ENCODE measurements at regions not wholly inside any gene's neighbourhood (a gene's known extent, or its start where the extent isn't known, plus 50 kb on each side); places are given as distances from the start of the nearest gene placed in this dataset.

GRCh38 chr17:33864758-33865229, 390.3 kb upstream of the CCL2 start:
- Histone ChIP-seq H4K20me1 (ENCODE audit: insufficient read depth, low read length) (no peaks in the 10 kb centered on the region), H3K4me1 (ENCODE audit: control insufficient read depth in 1 of 2, insufficient read depth in 2 of 2, low read length in 2 of 2) (no peaks in the 10 kb centered on the region), H3K36me3 (replicated peaks in 1 of 2; ENCODE audit: control insufficient read depth in 1 of 2, insufficient read depth in 2 of 2, low read length in 2 of 2) (no peaks in the 10 kb centered on the region), H3K9ac (ENCODE audit: insufficient read depth, low read length, poor library complexity, severe bottlenecking) (no peak overlapping the region), H3K79me2 (ENCODE audit: insufficient read depth, low read length) (no peaks in the 10 kb centered on the region), H2AFZ (ENCODE audit: insufficient read depth, low read depth, low read length, poor library complexity, severe bottlenecking) (no peak overlapping the region), H3K4me3 (replicated peaks in 1 of 3; ENCODE audit: low read depth in 2 of 3, low read length in 3 of 3) (no peak overlapping the region), H3K4me2 (replicated peaks; ENCODE audit: extremely low read depth, low read length, poor library complexity, severe bottlenecking) (no peak overlapping the region), H3K27ac (ENCODE audit: low read depth in 1 of 2, low read length in 2 of 2) (no peak overlapping the region), H3K27me3 (ENCODE audit: control insufficient read depth in 2 of 2, insufficient read depth in 2 of 2, low read length in 2 of 2) (peaks cover 0 to 2% of the 10 kb centered on the region in 2 donors), H3K9me3 (replicated peaks in 1 of 2; ENCODE audit: control insufficient read depth in 1 of 2, insufficient read depth in 1 of 2, low read length in 2 of 2) (no peaks in the 10 kb centered on the region)
- Mint-ChIP-seq H3K4me1 (no peaks in the 10 kb centered on the region), H3K36me3 (no peaks in the 10 kb centered on the region), H3K9me3 (peaks cover 0 to 1% (median 0%) of the 10 kb centered on the region in 7 donors), H3K27me3 (ENCODE audit: low read depth in 3 of 3) (peaks cover 0 to 15% (median 3%) of the 10 kb centered on the region in 3 donors), H3K27ac (no peak overlapping the region), H3K4me3 (no peak overlapping the region)
- intact Hi-C loops (cut with micrococcal nuclease): no loop called here
- TF ChIP-seq CTCF (IDR thresholded peaks at IDR 0.05): no peak
- no peak for DNase-seq
- WGBS (ENCODE audit: insufficient coverage): no CpG with 5 or more reads among the region's 3 CpGs

GRCh38 chr17:33868899-33869298, 386.2 kb upstream of the CCL2 start:
- H4K20me1 ChIP-seq (ENCODE audit: insufficient read depth, low read length): no peaks in the 10 kb centered on the region
- H2AFZ ChIP-seq (ENCODE audit: insufficient read depth, low read depth, low read length, poor library complexity, severe bottlenecking): no peak overlapping the region
- no peak for TF ChIP-seq CTCF (IDR thresholded peaks at IDR 0.05)
- no peaks in the 10 kb centered on the region for H3K36me3 Mint-ChIP-seq
- H3K4me2 ChIP-seq (replicated peaks; ENCODE audit: extremely low read depth, low read length, poor library complexity, severe bottlenecking): no peak overlapping the region
- H3K9me3 Mint-ChIP-seq: peaks cover 0 to 2% (median 0%) of the 10 kb centered on the region in 7 donors
- no peaks in the 10 kb centered on the region for H3K4me1 ChIP-seq (ENCODE audit: control insufficient read depth in 1 of 2, insufficient read depth in 2 of 2, low read length in 2 of 2)
- H3K27me3 ChIP-seq (ENCODE audit: control insufficient read depth in 2 of 2, insufficient read depth in 2 of 2, low read length in 2 of 2): no peaks in the 10 kb centered on the region
- peaks cover 4 to 21% (median 6%) of the 10 kb centered on the region in 3 donors for H3K27me3 Mint-ChIP-seq (ENCODE audit: low read depth in 3 of 3)
- no peak for DNase-seq
- intact Hi-C loops (cut with micrococcal nuclease): no loop called here
- no CpG with 5 or more reads among the region's 3 CpGs for whole genome bisulfite sequencing (ENCODE audit: insufficient coverage)
- H3K79me2 ChIP-seq (ENCODE audit: insufficient read depth, low read length): no peaks in the 10 kb centered on the region
- H3K27ac Mint-ChIP-seq: no peak overlapping the region
- H3K9ac ChIP-seq (ENCODE audit: insufficient read depth, low read length, poor library complexity, severe bottlenecking): no peak overlapping the region
- no peak overlapping the region for H3K27ac ChIP-seq (ENCODE audit: low read depth in 1 of 2, low read length in 2 of 2)
- no peak overlapping the region for H3K4me3 Mint-ChIP-seq
- no peak overlapping the region for H3K4me3 ChIP-seq (replicated peaks in 1 of 3; ENCODE audit: low read depth in 2 of 3, low read length in 3 of 3)
- no peaks in the 10 kb centered on the region for H3K36me3 ChIP-seq (replicated peaks in 1 of 2; ENCODE audit: control insufficient read depth in 1 of 2, insufficient read depth in 2 of 2, low read length in 2 of 2)
- H3K4me1 Mint-ChIP-seq: peaks cover 3% of the 10 kb centered on the region
- no peaks in the 10 kb centered on the region for H3K9me3 ChIP-seq (replicated peaks in 1 of 2; ENCODE audit: control insufficient read depth in 1 of 2, insufficient read depth in 1 of 2, low read length in 2 of 2)

All from CD14-positive monocyte (primary cell).